ENCODE measurements at regions not wholly inside any gene's neighbourhood (a gene's known extent, or its start where the extent isn't known, plus 50 kb on each side); places are given as distances from the start of the nearest gene placed in this dataset.

DNA sequence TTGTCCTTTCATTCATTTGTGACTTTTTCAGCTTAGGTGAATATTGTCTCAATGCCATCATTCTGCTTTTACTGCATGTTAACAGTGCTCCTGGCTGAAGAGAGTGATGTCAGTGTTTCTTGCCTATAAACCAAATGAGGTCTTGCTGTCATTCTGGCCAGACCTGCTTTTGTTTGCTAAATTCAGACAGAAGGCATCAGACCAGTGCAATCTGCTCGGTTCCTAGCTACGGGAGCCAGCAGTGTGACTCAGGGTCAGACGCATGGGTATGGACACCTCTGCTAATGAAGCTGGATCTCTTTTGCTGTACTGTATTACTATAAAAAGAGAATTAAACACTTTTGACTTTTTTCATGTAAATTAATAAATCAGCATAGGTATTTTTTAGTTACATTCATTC lies 178.9 kb downstream of the TMEM182 start:
- TF ChIP-seq EHMT2 (IDR thresholded peaks at IDR 0.05; ENCODE audit: low read depth) (no peak), CBX8 (IDR thresholded peaks at IDR 0.05) (no peak), FOSL2 (IDR thresholded peaks at IDR 0.05) (no peak), FOSL2 (CRISPR knock-in tag; IDR thresholded peaks at IDR 0.05) (no peak), POLR2A (IDR thresholded peaks at IDR 0.05; ENCODE audit: low read length) (no peak), BHLHE40 (IDR thresholded peaks at IDR 0.05; ENCODE audit: low read depth, low read length) (no peak), KDM1A (IDR thresholded peaks at IDR 0.05; ENCODE audit: low read depth) (no peak), RCOR1 (IDR thresholded peaks at IDR 0.05; ENCODE audit: low read depth, low read length) (no peak), ESRRA (IDR thresholded peaks at IDR 0.05; ENCODE audit: borderline replicate concordance, low read length) (no peak), EP300 (IDR thresholded peaks at IDR 0.05) (no peak), KDM5A (IDR thresholded peaks at IDR 0.05) (no peak)
- TF ChIP-seq, protein P1, sequence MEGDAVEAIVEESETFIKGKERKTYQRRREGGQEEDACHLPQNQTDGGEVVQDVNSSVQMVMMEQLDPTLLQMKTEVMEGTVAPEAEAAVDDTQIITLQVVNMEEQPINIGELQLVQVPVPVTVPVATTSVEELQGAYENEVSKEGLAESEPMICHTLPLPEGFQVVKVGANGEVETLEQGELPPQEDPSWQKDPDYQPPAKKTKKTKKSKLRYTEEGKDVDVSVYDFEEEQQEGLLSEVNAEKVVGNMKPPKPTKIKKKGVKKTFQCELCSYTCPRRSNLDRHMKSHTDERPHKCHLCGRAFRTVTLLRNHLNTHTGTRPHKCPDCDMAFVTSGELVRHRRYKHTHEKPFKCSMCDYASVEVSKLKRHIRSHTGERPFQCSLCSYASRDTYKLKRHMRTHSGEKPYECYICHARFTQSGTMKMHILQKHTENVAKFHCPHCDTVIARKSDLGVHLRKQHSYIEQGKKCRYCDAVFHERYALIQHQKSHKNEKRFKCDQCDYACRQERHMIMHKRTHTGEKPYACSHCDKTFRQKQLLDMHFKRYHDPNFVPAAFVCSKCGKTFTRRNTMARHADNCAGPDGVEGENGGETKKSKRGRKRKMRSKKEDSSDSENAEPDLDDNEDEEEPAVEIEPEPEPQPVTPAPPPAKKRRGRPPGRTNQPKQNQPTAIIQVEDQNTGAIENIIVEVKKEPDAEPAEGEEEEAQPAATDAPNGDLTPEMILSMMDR (IDR thresholded peaks at IDR 0.05) = no peak
- TF ChIP-seq, protein P2, sequence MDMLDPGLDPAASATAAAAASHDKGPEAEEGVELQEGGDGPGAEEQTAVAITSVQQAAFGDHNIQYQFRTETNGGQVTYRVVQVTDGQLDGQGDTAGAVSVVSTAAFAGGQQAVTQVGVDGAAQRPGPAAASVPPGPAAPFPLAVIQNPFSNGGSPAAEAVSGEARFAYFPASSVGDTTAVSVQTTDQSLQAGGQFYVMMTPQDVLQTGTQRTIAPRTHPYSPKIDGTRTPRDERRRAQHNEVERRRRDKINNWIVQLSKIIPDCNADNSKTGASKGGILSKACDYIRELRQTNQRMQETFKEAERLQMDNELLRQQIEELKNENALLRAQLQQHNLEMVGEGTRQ (IDR thresholded peaks at IDR 0.05) = no peak
- TF ChIP-seq, protein P3, sequence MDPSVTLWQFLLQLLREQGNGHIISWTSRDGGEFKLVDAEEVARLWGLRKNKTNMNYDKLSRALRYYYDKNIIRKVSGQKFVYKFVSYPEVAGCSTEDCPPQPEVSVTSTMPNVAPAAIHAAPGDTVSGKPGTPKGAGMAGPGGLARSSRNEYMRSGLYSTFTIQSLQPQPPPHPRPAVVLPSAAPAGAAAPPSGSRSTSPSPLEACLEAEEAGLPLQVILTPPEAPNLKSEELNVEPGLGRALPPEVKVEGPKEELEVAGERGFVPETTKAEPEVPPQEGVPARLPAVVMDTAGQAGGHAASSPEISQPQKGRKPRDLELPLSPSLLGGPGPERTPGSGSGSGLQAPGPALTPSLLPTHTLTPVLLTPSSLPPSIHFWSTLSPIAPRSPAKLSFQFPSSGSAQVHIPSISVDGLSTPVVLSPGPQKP (IDR thresholded peaks at IDR 0.05; ENCODE audit: low read depth, low read length) = no peak
